ENCODE measurements at regions not wholly inside any gene's neighbourhood (a gene's known extent, or its start where the extent isn't known, plus 50 kb on each side); places are given as distances from the start of the nearest gene placed in this dataset.
"Not testable (repeated sequence)": the region's sequence is repeated elsewhere in the genome, so short reads cannot be mapped to it uniquely, and the experiment has no call there.

- Histone ChIP-seq H3K4me1 (ENCODE audit: control insufficient read depth in 1 of 2, insufficient read depth in 2 of 2, low read length in 2 of 2) (no peaks in the 10 kb centered on the region), H3K27me3 (ENCODE audit: control insufficient read depth in 2 of 2, insufficient read depth in 2 of 2, low read length in 2 of 2) (no peaks in the 10 kb centered on the region), H3K36me3 (replicated peaks in 1 of 2; ENCODE audit: control insufficient read depth in 1 of 2, insufficient read depth in 2 of 2, low read length in 2 of 2) (no peaks in the 10 kb centered on the region), H3K4me2 (replicated peaks; ENCODE audit: extremely low read depth, low read length, poor library complexity, severe bottlenecking) (no peak overlapping the region), H3K4me3 (replicated peaks in 1 of 3; ENCODE audit: low read depth in 2 of 3, low read length in 3 of 3) (no peak overlapping the region), H3K27ac (ENCODE audit: low read depth in 1 of 2, low read length in 2 of 2) (no peak overlapping the region), H3K9me3 (replicated peaks in 1 of 2; ENCODE audit: control insufficient read depth in 1 of 2, insufficient read depth in 1 of 2, low read length in 2 of 2) (peaks cover 8% of the 10 kb centered on the region in 2 donors), H3K9ac (ENCODE audit: insufficient read depth, low read length, poor library complexity, severe bottlenecking) (no peak overlapping the region), H4K20me1 (ENCODE audit: insufficient read depth, low read length) (no peaks in the 10 kb centered on the region), H3K79me2 (ENCODE audit: insufficient read depth, low read length) (no peaks in the 10 kb centered on the region), H2AFZ (ENCODE audit: insufficient read depth, low read depth, low read length, poor library complexity, severe bottlenecking) (no peak overlapping the region)
- H3K9me3 Mint-ChIP-seq, result peaks cover 4 to 16% (median 8%) of the 10 kb centered on the region in 7 donors
- no peak for DNase-seq
- H3K36me3 Mint-ChIP-seq, result no peaks in the 10 kb centered on the region
- no peak overlapping the region for H3K27ac Mint-ChIP-seq
- peaks cover 0 to 4% (median 0%) of the 10 kb centered on the region in 3 donors for H3K27me3 Mint-ChIP-seq (ENCODE audit: low read depth in 3 of 3)
- H3K4me3 Mint-ChIP-seq, result no peak overlapping the region
- no peaks in the 10 kb centered on the region for H3K4me1 Mint-ChIP-seq
- intact Hi-C loops (cut with micrococcal nuclease), result no loop called here
- no CpG with 5 or more reads among the region's 3 CpGs for whole genome bisulfite sequencing (ENCODE audit: insufficient coverage)
- no peak for TF ChIP-seq CTCF (IDR thresholded peaks at IDR 0.05)
Measured at GRCh38 chr21:22813201-22813600, 1815.0 kb downstream of the NCAM2 start.

DNA sequence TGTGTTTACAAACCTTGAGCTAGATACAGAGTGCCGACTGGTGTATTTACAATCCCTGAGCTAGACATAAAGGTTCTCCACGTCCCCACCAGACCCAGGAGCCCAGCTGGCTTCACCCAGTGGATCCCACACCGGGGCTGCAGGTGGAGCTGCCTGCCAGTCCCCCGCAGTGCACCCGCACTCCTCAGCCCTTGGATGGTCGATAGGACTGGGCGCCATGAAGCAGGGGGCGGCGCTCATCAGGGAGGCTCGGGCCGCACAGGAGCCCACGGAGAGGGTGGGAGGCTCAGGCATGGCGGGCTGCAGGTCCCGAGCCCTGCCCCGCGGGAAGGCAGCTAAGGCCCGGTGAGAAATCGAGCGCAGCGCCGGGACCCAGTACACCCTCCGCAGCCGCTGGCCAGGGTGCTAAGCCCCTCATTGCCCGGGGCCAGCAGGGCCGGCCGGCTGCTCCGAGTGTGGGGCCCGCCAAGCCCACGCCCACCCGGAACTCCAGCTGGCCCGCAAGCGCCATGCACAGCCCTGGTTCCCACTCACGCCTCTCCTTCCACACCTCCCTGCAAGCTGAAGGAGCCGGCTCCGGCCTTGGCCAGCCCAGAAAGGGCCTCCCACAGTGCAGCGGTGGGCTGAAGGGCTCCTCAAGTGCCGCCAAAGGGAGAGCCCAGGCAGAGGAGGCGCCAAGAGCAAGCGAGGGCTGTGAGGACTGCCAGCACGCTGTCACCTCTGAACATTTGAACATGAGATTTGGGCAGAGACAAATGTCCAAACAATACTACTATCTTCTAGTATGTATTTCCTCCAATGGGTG is 1820.7 kb downstream of the NCAM2 start:
- H3K4me3 ChIP-seq (replicated peaks in 1 of 3; ENCODE audit: low read depth in 2 of 3, low read length in 3 of 3); H3K4me2 ChIP-seq (replicated peaks; ENCODE audit: extremely low read depth, low read length, poor library complexity, severe bottlenecking); H3K4me1 Mint-ChIP-seq; H3K9ac ChIP-seq (ENCODE audit: insufficient read depth, low read length, poor library complexity, severe bottlenecking); H3K79me2 ChIP-seq (ENCODE audit: insufficient read depth, low read length); H4K20me1 ChIP-seq (ENCODE audit: insufficient read depth, low read length); H3K4me1 ChIP-seq (ENCODE audit: control insufficient read depth in 1 of 2, insufficient read depth in 2 of 2, low read length in 2 of 2); H3K36me3 Mint-ChIP-seq; H3K27ac ChIP-seq (ENCODE audit: low read depth in 1 of 2, low read length in 2 of 2); H3K36me3 ChIP-seq (replicated peaks in 1 of 2; ENCODE audit: control insufficient read depth in 1 of 2, insufficient read depth in 2 of 2, low read length in 2 of 2); H2AFZ ChIP-seq (ENCODE audit: insufficient read depth, low read depth, low read length, poor library complexity, severe bottlenecking); H3K4me3 Mint-ChIP-seq; H3K27ac Mint-ChIP-seq; intact Hi-C loops (cut with micrococcal nuclease); H3K27me3 ChIP-seq (ENCODE audit: control insufficient read depth in 2 of 2, insufficient read depth in 2 of 2, low read length in 2 of 2); DNase-seq; H3K27me3 Mint-ChIP-seq (ENCODE audit: low read depth in 3 of 3): not testable (repeated sequence)
- WGBS (ENCODE audit: insufficient coverage), result 98% methylated on average over 8 of the region's 40 CpGs
- peaks cover 8 to 10% of the 10 kb centered on the region in 2 donors for H3K9me3 ChIP-seq (replicated peaks in 1 of 2; ENCODE audit: control insufficient read depth in 1 of 2, insufficient read depth in 1 of 2, low read length in 2 of 2)
- H3K9me3 Mint-ChIP-seq, result peaks cover 2 to 11% (median 8%) of the 10 kb centered on the region in 7 donors
